Hematopoietic multipotent progenitor cell (in vitro differentiated cells): ENCODE measurements at regions not wholly inside any gene's neighbourhood (a gene's known extent, or its start where the extent isn't known, plus 50 kb on each side); places are given as distances from the start of the nearest gene placed in this dataset.

Experiments
- DNase-seq, 3 donors: peaks; one replicate each; pipeline ENCODE4 v3.0.0-alpha.2; 2011 to 2015; ENCODE audit warnings: low read depth in 2 of 3, low spot score in 2 of 3

- no peak for DNase-seq
These were observed 106.7 kb upstream of the TTC29 start for GRCh38 chr4:147052361-147052760.

GRCh38 chr4:147054228-147054872 is 108.7 kb upstream of the TTC29 start:
- DNase-seq = no peak

GRCh38 chr4:147056940-147057610 is 111.4 kb upstream of the TTC29 start:
- DNase-seq = no peak

- peak in 2 of 3 donors; percentile 8 to 27 for DNase-seq
These were observed 112.0 kb upstream of the TTC29 start for GRCh38 chr4:147057611-147058190.

GRCh38 chr4:147059064-147059731 is 113.5 kb upstream of the TTC29 start:
- DNase-seq = peak in 1 of 3 donors; percentile 6

GRCh38 chr4:147060151-147060931 is 114.7 kb upstream of the TTC29 start:
- no peak for DNase-seq

- DNase-seq = no peak
These were observed 119.2 kb upstream of the TTC29 start for GRCh38 chr4:147064856-147065255.

GRCh38 chr4:147068564-147068963 is 122.9 kb upstream of the TTC29 start:
- no peak for DNase-seq

GRCh38 chr4:147071209-147071740 is 125.6 kb upstream of the TTC29 start:
- DNase-seq = no peak

- no peak for DNase-seq
These were observed 130.5 kb upstream of the TTC29 start for GRCh38 chr4:147076179-147076578.

GRCh38 chr4:147076728-147077127 is 131.1 kb upstream of the TTC29 start:
- no peak for DNase-seq

GRCh38 chr4:147078362-147078761 is 132.7 kb upstream of the TTC29 start:
- no peak for DNase-seq

- no peak for DNase-seq
These were observed 133.4 kb upstream of the TTC29 start for GRCh38 chr4:147078875-147079658.

- no peak for DNase-seq
These were observed 139.2 kb upstream of the TTC29 start for GRCh38 chr4:147084861-147085260.

GRCh38 chr4:147085781-147086180 is 140.1 kb upstream of the TTC29 start:
- DNase-seq = no peak

GRCh38 chr4:147088146-147088545 is 142.5 kb upstream of the TTC29 start:
- DNase-seq = no peak

GRCh38 chr4:147090486-147090885 is 144.8 kb upstream of the TTC29 start:
- DNase-seq = no peak

- DNase-seq = no peak
These were observed 147.5 kb upstream of the TTC29 start for GRCh38 chr4:147093206-147093605.

GRCh38 chr4:147094238-147094637 is 148.6 kb upstream of the TTC29 start:
- no peak for DNase-seq
